22Rv1 (cell line): ENCODE measurements at regions not wholly inside any gene's neighbourhood (a gene's known extent, or its start where the extent isn't known, plus 50 kb on each side); places are given as distances from the start of the nearest gene placed in this dataset.

Experiments used
- ZFX ChIP-seq: fragments of 450-650 bp; IDR thresholded peaks from 2 replicates; pipeline ENCODE4 v1.6.1; 2017; ENCODE audit warnings: antibody characterized with exemption, borderline replicate concordance
- TF ChIP-seq, protein P1 (sequence below): fragments of 450-650 bp; IDR thresholded peaks from 2 replicates; pipeline ENCODE4 v1.5.1; 2017; ENCODE audit warnings: mild to moderate bottlenecking

DNA sequence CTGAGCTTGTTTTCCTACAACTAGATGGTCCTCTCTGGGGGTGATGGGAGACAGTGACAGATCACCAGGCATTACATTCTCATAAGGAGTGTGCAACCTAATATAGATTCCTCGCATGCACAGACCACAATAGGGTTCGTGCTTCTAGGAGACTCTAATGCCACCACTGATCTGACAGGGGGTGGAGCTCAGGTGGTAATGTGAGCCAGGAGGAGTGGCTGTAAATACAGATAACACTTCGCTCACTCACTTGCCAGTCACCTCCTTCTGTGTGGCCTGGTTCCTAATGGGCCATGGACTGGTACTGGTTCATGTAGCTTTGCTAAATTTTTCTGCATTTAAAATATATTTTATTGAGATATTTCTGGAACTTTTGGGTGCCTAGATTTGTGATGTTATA is 202.3 kb upstream of the ZNF32 start:
- TF ChIP-seq, protein P1, sequence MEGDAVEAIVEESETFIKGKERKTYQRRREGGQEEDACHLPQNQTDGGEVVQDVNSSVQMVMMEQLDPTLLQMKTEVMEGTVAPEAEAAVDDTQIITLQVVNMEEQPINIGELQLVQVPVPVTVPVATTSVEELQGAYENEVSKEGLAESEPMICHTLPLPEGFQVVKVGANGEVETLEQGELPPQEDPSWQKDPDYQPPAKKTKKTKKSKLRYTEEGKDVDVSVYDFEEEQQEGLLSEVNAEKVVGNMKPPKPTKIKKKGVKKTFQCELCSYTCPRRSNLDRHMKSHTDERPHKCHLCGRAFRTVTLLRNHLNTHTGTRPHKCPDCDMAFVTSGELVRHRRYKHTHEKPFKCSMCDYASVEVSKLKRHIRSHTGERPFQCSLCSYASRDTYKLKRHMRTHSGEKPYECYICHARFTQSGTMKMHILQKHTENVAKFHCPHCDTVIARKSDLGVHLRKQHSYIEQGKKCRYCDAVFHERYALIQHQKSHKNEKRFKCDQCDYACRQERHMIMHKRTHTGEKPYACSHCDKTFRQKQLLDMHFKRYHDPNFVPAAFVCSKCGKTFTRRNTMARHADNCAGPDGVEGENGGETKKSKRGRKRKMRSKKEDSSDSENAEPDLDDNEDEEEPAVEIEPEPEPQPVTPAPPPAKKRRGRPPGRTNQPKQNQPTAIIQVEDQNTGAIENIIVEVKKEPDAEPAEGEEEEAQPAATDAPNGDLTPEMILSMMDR, result no peak
- no peak for TF ChIP-seq ZFX
